Hindlimb muscle (tissue), 1 donor: ENCODE measurements at regions not wholly inside any gene's neighbourhood (a gene's known extent, or its start where the extent isn't known, plus 50 kb on each side); places are given as distances from the start of the nearest gene placed in this dataset.

ENCODE experiments used
- DNase-seq: peaks from one replicate; pipeline ENCODE4 v3.0.0-alpha.2; 2013

- DNase-seq = no peak
Measured at GRCh38 chr10:33402220-33403073, 68.0 kb upstream of the NRP1 start.

DNA sequence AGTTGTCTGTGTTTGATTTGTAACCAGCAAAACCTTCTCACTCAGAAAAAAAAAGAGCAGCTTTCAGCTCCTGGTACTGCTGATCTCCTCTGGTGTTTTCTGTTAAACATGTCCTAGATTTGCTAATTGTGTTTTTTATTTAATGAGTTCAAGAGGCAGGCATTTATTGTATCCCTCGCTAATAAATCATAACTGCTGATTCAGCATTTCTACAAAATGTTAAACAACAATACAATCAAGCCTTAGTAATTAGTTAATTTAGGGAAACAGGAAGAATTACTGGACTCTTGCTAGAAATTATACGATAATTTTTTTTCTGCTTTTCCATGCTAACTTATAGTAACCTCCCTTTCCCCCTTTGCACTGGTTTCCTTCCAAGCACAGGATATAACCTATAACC, 66.8 kb upstream of the NRP1 start:
- no peak for DNase-seq

DNA sequence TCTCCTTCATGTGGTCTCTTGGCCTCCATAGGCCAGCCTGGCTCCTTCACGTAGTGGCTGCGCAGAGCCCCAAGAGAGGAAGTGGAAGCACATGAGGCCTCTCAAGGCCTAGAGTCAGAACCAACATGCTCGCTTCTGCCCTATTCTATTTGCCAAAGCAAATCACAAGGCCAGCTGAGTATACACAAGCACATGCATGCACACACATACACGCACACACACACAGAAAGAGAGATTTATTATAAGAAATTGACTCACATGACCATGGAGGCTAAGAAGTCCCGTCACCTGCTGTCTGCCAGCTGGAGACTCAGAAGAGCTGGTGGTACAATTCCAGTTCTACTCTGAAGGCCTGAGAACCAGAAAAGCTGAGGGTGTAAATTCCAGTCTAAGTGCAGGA, 64.3 kb upstream of the NRP1 start:
- no peak for DNase-seq

- no peak for DNase-seq
Measured at GRCh38 chr10:33396938-33397337, 62.5 kb upstream of the NRP1 start.

DNA sequence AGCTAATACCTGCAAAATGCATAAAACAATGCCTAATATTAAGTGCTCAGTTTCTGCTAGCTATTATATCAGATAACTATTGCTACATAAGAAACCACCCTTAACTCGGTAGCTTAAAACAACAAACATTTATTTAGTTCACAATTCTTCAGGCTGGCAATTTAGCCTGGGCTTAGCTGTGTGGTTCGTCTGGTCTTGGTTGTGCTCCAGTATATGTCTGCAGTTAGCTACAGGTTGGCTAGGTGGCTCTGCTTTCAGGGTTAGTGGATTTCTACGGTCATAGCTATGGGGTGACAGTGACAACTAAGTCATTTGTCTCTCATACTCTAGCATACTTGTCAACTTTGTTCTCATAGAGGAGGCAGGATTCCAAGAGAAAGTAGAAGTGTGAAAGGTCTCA, 61.8 kb upstream of the NRP1 start:
- no peak for DNase-seq

- DNase-seq = no peak
Measured at GRCh38 chr10:33395201-33395600, 60.7 kb upstream of the NRP1 start.

- DNase-seq = no peak
Measured at GRCh38 chr10:33392706-33393105, 58.2 kb upstream of the NRP1 start.

DNA sequence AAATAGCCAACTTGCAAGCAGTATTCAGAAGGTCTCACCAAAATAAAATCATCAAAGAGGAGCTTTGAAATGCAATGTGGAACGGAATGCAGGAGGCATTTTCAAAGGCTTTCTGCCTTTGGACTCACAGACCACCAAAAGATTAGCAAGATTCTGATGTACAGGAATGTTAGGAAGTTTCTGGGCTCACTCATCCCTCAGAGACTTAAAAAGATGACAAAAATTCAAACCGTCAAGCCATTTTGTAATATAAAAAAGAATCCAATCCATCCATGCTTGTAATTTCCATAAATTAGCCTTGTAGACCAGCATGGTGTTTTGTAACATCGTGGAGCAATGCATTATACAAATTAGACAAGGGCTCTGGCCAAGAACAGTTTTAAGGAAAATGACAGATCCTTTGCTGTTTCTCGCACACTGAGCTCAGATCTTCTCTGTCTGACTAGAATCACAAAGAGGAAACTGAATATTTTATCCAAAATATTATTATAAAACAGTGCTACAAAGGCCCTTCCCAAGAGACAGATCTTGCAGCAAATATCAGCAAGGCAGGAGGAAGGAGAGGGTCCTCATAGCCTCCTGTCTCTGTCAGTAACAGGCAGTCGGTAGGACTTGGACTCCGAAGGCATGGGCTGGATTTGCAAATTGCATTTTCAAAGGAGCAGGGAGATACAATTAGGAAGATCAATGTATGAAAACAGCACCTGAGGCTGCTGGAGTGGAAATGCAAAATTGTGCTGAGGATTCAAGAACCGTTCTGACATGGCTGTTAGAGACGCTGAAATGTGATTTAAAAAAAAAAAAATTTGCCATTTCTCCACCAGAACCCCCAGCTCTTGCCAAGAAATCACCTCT, 57.4 kb upstream of the NRP1 start:
- no peak for DNase-seq

DNA sequence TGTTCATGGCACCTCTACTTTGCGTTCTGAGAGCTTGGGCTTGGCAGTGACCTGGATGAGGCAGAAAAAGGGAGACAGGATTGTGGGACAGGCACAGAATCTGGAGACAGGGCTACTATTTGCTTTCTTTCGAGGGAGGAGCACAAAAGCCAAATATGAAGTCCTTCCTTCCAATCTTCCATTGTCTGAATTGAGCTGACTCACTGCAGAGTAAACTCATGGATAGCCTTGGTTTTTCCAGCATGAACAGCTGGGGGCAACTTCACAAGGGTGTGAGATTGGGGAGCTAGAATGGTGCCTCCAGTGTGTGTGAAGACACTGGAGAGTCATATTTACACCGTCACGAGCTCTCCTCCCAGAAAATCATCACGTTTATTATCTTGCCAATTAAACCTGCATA, 55.6 kb upstream of the NRP1 start:
- no peak for DNase-seq

DNA sequence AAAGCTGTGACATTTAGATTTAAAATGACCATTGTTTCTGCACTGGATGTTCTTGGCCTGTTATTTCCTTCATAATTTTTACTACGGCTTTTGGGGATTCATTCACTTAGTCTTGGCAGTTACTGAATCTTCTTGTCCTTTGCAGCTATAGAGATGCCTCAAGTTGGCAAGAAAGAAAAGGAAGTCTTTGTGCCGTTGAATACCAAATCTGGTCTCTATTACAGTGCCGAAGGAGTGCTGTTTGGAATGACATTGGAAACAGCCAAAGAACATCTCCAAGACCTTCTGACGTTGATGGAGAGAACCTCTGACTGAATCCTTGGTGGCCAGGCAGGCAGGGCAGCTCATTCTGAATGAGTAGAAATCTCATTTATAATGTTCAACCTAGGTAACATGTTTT, 54.3 kb upstream of the NRP1 start:
- DNase-seq = no peak

- no peak for DNase-seq
Measured at GRCh38 chr10:33388382-33388781, 53.9 kb upstream of the NRP1 start.

DNA sequence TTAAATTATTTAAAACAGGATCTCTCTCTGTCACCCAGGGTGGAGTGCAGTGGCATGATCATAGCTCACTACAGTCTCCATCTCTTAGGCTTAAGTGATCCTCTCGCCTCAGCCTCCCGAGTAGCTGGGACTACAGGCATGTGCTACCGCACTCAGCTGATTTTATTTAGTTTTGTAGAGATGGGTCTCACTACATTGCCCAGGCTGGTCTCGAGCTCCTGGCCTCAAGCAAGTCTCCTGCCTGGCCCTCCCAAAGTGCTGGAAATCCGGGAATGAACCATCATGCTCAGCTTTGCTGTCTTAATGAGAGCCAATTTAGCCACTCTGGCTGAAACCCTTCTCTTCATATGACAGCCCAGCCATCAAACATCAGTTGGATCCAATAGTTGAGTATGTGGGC, 53.3 kb upstream of the NRP1 start:
- no peak for DNase-seq

- DNase-seq = no peak
Measured at GRCh38 chr10:33386926-33387325, 52.5 kb upstream of the NRP1 start.

- no peak for DNase-seq
Measured at GRCh38 chr10:33385686-33386085, 51.2 kb upstream of the NRP1 start.

GRCh38 chr10:33385015-33385414, 50.5 kb upstream of the NRP1 start:
- no peak for DNase-seq
